ENCODE measurements at regions not wholly inside any gene's neighbourhood (a gene's known extent, or its start where the extent isn't known, plus 50 kb on each side); places are given as distances from the start of the nearest gene placed in this dataset.

DNA sequence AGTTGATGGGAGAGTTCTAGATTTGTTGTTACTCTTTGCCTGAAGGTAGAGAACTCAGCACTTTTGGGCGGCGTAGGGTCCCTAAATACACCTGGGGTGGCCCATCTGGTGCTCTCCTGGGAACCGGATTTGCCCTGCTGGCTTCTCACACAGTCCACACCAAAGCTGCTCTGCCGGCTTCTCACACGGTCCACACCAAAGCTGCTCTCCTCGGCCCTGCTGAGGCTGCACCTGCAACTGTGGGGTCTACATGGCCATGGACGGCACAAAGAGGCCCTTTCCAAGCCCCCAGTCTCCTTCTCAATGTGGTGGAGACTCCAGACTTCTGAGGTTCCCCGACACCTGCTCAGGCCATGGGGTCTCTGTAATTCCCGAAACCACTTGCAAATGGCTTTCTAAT lies 124.8 kb upstream of the GPC1 start:
- DNase-seq (ENCODE audit: low spot score), result no peak
- ATAC-seq, result no peak

DNA sequence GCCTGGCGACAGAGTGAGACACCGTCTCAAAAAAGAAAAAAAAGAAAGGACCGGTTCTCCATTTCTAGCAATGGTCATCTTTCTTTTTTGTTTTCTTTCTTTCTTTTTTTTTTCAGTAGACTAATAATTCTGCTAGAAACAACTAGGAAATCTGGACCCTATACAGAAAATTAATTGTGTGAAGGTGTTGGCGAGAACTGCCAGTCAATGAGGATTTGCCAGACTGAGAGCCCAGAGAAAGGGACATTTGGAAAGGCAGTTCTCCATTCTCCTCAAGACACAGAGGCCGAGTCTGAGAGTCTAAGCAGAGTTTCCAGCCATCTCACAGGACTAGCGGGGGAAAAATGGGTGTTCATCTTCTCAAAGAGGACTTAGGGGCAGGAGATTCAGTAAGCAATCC lies 123.6 kb upstream of the GPC1 start:
- no peak for DNase-seq (ENCODE audit: low spot score)

GRCh38 chr2:240319221-240319854 lies 116.1 kb upstream of the GPC1 start:
- no peak for ATAC-seq
- no peak for DNase-seq (ENCODE audit: low spot score)

More for the DNA sequence above, 123.6 kb upstream of the GPC1 start:
- ATAC-seq, result no peak

GRCh38 chr2:240319855-240320203 lies 115.6 kb upstream of the GPC1 start:
- DNase-seq (ENCODE audit: low spot score) (no peak), ATAC-seq (peak; percentile 23)

DNA sequence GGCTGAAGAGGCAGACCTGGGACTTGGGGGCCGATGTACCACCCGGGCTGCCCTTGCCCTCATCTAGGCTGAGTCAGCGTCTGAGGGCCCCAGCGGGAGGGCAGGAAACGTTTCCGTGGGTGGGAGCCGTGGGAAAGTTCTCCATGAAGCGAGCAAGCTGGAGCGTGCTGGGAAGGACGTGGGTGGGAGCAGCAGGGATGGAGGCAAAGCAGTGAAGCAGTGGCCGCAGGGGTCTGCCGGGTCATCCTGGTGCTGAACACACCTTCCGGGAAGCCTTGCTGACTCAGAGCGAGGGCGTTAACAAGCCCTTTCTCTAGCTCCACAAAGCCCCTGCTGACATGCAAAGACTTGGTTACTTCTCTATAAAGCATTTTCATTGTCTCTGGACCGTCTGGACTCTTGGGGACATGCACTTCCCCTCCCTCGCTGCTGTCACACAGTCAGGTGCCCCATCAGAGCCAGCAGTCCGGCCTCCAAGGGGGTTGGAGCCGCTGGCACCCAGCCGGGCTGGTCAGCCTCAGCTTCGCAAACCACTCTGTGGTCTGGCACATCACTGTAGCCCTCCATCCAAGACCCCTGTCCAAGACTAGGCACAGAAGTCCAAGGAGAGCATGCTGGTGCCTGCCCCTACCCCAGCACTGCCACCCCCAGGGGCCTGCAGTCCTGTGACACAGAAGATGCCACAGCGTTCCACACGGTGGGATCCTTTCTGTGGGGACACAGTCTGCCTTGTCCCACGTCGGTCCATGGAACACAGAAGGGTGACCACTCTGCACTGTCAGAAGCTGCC lies 115.1 kb upstream of the GPC1 start:
- DNase-seq (ENCODE audit: low spot score) (no peak), ATAC-seq (peak; percentile 35)

DNA sequence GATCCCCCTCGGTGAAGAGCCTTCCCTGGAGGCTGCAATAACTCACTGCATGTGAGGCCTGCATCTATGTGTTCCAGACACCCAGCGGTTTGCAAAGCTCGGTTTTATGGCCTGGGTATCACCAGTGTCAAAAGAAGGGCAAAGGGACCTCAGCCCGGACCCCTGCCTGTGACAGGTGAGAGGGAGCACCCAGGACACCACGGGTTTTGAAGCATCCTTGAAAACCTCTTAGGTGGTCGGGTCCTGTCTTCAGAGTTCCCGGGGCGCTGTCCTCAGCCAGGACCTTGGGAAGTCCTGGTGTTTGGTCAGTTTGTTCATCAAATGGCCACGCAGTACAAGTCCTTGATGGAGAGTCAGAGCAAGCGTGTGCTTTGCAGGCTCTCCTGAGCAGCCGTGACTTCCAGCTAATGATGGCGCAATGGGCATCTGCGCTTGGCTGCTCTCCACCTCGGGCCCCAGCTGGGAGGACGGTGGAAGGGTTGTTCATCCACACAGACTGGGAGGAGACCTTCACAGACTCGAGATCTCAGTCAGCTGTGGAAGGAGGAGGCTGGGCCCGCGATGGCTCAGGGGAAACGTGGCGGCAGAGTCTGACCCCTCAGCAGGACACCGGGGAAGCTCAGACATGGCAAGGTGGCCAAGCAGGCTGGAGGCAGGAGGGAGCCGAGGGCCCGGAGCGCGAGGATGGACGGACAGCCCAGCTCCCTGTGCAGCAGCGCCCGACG lies 113.1 kb upstream of the GPC1 start:
- ATAC-seq, result peak; percentile 31

GRCh38 chr2:240322991-240323390 lies 112.5 kb upstream of the GPC1 start:
- DNase-seq (ENCODE audit: low spot score) (no peak), ATAC-seq (no peak)

More for the DNA sequence above, 113.1 kb upstream of the GPC1 start:
- no peak for DNase-seq (ENCODE audit: low spot score)

DNA sequence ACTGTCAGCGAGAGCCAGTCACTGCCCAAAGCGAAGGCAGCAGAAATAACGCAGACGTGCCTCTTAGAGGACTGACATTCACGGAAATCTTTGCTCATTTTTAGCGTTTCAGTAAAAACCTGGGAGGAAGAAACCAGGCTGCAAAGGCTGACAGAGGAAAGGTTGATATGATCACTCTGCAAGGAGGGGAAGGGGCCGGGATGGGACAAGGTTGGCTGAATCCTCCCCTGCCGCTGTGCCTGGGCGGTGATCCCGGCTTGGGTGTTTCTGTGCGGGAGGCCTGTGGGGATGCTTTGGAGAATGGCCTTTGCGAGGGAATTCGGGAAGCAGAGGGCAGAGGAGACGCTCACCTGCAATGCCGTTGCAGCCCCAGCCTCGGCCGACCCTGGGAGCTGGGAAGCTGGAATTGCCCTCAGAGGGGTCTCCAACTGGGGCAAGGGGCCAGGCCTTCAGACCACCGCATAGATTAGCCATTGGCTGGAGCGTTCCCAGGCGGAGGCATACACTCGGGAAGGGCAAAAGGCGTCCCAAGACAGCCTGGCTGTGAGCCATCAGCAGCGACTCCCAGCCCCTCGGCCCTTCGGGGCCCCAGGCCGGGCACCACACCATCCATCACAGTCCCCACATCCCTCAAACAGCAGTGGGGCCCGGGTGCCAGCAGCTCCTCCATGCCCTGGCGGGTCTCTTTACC lies 111.7 kb upstream of the GPC1 start:
- no peak for DNase-seq (ENCODE audit: low spot score)
- no peak for ATAC-seq

DNA sequence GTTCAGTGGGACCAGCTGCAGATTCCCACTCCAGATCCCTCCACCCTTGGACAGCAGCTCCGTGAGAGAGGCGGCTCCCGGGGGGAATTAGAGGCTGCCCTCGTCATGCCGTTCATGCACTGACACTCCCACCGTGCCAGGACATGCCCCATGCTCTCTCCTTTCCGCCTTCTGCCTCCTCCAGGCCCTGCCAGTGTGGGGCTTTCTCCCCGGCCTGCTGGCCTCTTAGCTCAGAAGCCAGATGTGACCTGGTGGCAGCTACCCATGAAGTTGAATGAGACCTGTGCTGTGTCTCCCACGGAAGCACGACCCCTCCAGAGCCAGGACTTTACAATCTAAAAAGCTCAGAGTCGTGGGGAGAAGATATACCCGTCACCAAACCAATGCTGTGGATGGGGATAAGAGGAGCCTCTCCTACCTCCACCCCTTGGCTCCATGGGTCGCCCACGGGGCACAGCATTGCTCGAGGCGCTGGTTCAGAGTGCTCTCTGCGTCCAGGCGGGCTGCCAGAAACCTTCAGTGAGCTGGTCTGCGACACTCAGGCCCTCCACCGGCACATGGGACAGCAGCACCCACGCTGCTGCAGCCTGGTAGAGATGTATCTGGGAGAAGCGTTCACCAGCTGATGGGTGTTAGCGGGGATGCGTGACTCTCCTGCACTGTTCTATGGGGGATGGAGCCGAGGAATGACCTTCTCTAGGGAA lies 111.0 kb upstream of the GPC1 start:
- DNase-seq (ENCODE audit: low spot score), result no peak
- ATAC-seq, result no peak

- ATAC-seq (peak; percentile 56), DNase-seq (ENCODE audit: low spot score) (peak; percentile 63)
Observed at GRCh38 chr2:240325016-240326007, 110.2 kb upstream of the GPC1 start.

DNA sequence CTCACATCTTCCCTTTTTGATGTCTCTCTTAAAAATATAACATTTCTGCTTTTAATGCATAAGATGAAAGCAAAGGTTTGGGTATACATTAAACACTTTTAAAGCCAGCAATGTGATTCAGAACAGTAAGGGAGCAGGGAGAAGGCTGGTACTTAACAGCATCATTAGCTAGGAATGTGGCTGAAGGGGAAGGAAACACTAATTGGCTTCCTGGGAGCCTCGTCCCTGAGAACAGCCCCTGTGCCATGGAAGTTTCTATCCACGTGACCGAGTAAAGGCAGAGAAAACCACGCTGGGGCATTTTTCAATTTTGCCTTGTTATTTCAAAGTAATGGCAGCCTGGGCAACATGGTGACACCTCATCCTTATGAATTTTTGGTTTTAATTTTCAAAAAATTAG lies 109.2 kb upstream of the GPC1 start:
- DNase-seq (ENCODE audit: low spot score) (no peak), ATAC-seq (no peak)

DNA sequence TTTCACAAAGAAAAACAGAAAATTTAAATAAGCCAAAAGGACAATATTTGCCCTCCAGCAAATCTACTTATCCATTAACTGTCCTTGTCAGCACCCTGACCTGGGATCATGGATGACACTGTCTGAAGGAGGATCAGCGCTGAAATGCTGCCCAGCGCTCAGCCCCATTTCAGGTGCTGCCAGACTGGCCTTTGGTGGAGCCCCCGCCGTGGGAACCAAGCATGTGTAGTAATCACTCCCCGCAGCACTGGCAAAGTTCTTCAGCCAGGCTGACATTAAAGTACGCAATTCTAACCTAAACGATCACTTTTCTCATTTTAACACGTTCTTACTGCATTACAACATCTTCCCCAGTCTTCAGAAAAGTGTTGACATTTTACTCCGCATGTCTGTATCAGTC lies 108.6 kb upstream of the GPC1 start:
- ATAC-seq, result no peak

DNA sequence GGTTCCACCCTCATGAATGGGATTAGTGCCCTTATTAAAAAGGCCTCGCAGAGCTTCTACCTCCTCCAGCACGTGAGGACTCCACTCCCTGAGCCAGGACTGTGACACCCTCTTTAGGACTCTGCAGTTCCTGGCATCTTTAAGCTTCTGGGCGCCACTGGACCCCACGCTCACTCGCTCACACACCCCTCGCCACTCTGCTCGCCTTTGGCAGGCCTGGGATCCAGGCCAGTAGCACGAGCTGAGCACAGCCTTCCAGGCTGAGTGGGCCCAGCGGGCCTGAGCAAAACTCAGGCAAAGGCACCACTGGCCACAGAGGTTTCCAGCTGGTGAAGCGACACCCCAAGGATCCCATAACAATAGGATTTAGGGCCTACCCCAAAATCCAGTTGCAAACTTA lies 107.9 kb upstream of the GPC1 start:
- no peak for ATAC-seq
- DNase-seq (ENCODE audit: low spot score), result no peak

More for the DNA sequence above, 108.6 kb upstream of the GPC1 start:
- no peak for DNase-seq (ENCODE audit: low spot score)

DNA sequence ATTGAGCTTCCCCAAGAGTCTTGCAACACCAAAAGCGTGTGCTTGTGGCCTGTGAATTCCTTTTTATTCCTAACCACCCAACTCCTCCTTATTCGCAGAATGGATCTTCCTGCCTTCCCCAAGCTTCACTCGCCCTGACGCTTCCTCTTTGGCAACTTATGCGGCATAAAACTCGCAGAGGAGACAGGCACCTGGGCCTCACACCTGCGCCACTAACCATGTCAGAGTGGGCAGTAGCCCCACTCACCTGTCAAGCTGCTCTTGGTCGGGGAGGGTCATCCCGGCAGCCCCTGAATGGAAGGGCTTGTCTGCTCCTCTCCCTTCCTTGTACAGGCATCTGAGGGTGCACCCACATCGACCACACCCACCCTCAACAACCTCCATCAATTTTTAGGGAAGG lies 106.9 kb upstream of the GPC1 start:
- ATAC-seq, result no peak
- DNase-seq (ENCODE audit: low spot score), result no peak

- DNase-seq (ENCODE audit: low spot score), result no peak
Observed at GRCh38 chr2:240329116-240329665, 106.3 kb upstream of the GPC1 start.

GRCh38 chr2:240329778-240330177 lies 105.7 kb upstream of the GPC1 start:
- no peak for ATAC-seq
- DNase-seq (ENCODE audit: low spot score), result no peak

More at GRCh38 chr2:240329116-240329665, 106.3 kb upstream of the GPC1 start:
- ATAC-seq, result no peak

DNA sequence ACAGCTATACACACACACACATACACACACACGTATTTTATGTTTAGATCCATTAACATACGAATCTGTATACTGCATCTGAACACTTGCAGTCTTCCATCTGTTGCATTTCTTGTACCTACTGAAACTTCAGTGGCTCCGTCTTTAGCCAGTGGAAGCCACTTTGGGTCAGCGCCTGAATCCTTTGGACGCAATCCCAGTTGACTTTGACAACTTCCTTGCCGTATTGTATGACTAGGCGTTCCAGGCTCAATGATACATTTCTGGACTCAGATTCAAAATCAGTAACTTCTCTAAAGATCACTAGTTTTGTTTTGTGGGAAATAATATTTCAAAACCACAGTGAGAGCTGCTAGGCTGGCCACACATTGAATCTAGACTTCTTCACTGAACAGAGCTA lies 101.5 kb upstream of the GPC1 start:
- DNase-seq (ENCODE audit: low spot score), result no peak
- peak; percentile 36 for ATAC-seq

DNA sequence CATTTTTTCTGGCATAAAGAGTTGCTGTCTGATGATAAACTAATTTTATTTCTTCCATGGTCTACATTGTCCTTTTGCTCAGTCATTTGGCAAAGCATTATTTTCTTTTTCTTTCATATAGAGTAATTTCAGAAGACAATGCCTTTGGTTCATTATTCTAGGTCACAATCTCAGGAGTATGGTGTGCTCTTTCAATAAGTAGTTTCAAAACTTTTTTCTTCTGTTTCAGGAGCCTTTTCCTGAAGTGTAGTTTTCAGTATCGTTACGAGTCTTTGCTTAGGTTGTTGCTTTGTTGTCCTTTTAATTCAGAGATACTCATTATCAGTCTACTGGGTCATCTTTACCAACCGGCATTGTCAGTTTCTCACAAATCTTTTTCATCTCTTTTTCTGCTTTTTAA lies 100.4 kb upstream of the GPC1 start:
- ATAC-seq (no peak), DNase-seq (ENCODE audit: low spot score) (no peak)

DNA sequence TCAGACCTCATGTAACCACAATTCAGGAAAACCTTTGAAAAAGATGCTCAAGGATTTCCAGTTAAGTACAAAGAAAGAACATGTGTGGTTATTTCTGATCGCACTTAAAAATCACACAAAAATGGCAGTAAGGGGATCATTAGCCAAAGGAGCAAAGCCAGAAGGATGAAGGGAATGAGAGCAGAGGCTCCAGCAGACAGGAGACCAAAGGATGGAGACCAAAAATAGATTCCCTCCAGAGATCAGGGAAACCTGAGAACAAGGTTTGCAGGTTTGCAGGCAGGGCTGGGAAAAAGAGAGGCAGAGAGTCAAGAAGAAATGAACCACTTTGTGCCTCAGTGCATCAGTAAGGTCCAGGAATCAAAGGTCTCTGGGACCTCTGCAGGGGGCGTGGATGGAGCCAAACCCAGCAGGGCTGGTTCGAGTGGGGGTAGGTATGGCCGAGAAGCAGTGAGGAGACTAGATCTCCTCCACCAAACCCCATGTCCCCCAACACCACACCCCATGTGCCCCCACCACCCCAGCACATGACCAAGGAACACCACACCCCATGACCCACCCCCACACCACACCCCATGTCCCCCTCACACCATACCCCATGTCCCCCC lies 98.5 kb upstream of the GPC1 start:
- ATAC-seq (no peak), DNase-seq (ENCODE audit: low spot score) (peak; percentile 8)

Data from left lobe of liver (tissue), 2 donors.